ENCODE measurements at regions not wholly inside any gene's neighbourhood (a gene's known extent, or its start where the extent isn't known, plus 50 kb on each side); places are given as distances from the start of the nearest gene placed in this dataset.

DNA sequence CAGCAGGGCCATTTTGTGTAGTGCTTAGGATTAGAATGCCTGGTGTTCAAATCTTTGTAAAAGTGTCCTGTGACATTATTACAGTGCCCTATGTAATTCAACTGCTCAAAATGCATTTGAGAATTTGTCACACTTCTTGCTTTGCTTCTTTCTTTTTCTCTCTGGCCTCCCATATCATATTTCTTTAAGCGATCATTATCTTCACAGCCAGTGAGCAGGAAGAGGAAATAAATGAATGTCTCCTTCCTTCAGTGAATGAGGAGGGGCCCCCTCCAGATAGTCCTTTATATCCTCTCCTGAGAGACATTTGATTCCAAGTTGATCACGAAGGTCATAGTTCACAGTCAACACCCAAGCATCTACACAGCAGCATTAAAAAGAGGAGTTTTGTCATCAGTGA is 425.1 kb upstream of the NPVF start:
- no peaks in the 10 kb centered on the region for H3K36me3 ChIP-seq (ENCODE audit: insufficient read depth, low read length)
- no peak overlapping the region for H3K27ac ChIP-seq (ENCODE audit: low read length)
- H3K4me2 ChIP-seq (ENCODE audit: low read length), result no peak overlapping the region
- no peaks in the 10 kb centered on the region for H3K79me2 ChIP-seq (replicated peaks; ENCODE audit: insufficient read depth, low read length)
- H3K9me2 ChIP-seq (ENCODE audit: insufficient read depth, low read length), result no peaks in the 10 kb centered on the region
- TF ChIP-seq TAF1 (IDR thresholded peaks at IDR 0.05; ENCODE audit: low read depth) (no peak), REST (IDR thresholded peaks at IDR 0.05; ENCODE audit: borderline replicate concordance) (no peak), EZH2 (IDR thresholded peaks at IDR 0.05; ENCODE audit: borderline replicate concordance, insufficient read depth, low read length, poor library complexity, severe bottlenecking) (no peak), MXI1 (conservative IDR thresholded peaks at IDR 0.05; ENCODE audit: poor library complexity, severe bottlenecking) (no peak), RAD21 (conservative IDR thresholded peaks at IDR 0.05) (no peak), EP300 (conservative IDR thresholded peaks at IDR 0.05; ENCODE audit: poor library complexity, severe bottlenecking) (no peak), SMC3 (conservative IDR thresholded peaks at IDR 0.05; ENCODE audit: poor library complexity) (no peak), POLR2AphosphoS5 (IDR thresholded peaks at IDR 0.05) (no peak)
- TF ChIP-seq, protein P1, sequence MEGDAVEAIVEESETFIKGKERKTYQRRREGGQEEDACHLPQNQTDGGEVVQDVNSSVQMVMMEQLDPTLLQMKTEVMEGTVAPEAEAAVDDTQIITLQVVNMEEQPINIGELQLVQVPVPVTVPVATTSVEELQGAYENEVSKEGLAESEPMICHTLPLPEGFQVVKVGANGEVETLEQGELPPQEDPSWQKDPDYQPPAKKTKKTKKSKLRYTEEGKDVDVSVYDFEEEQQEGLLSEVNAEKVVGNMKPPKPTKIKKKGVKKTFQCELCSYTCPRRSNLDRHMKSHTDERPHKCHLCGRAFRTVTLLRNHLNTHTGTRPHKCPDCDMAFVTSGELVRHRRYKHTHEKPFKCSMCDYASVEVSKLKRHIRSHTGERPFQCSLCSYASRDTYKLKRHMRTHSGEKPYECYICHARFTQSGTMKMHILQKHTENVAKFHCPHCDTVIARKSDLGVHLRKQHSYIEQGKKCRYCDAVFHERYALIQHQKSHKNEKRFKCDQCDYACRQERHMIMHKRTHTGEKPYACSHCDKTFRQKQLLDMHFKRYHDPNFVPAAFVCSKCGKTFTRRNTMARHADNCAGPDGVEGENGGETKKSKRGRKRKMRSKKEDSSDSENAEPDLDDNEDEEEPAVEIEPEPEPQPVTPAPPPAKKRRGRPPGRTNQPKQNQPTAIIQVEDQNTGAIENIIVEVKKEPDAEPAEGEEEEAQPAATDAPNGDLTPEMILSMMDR (IDR thresholded peaks at IDR 0.05; ENCODE audit: poor library complexity, severe bottlenecking), result no peak
- H3K9me3 ChIP-seq (ENCODE audit: low read length), result no peaks in the 10 kb centered on the region
- H3K4me3 ChIP-seq (ENCODE audit: low read length), result no peak overlapping the region
- no peaks in the 10 kb centered on the region for H3F3A ChIP-seq (ENCODE audit: insufficient read depth, low read length, poor library complexity, severe bottlenecking)
- H3K9ac ChIP-seq (ENCODE audit: low read length), result no peak overlapping the region
- no peaks in the 10 kb centered on the region for H4K20me1 ChIP-seq (ENCODE audit: insufficient read depth)
- no peaks in the 10 kb centered on the region for H3K27me3 ChIP-seq (ENCODE audit: insufficient read depth, low read depth, low read length)
- H2AFZ ChIP-seq (ENCODE audit: low read depth, low read length), result no peak overlapping the region

GRCh38 chr7:25656071-25656470 is 427.8 kb upstream of the NPVF start:
- Histone ChIP-seq H3K4me3 (ENCODE audit: low read length) (no peak overlapping the region), H2AFZ (ENCODE audit: low read depth, low read length) (no peak overlapping the region)
- TF ChIP-seq REST (IDR thresholded peaks at IDR 0.05; ENCODE audit: borderline replicate concordance), result no peak
- TF ChIP-seq, protein P1 (IDR thresholded peaks at IDR 0.05; ENCODE audit: poor library complexity, severe bottlenecking), result no peak
- TF ChIP-seq EZH2 (IDR thresholded peaks at IDR 0.05; ENCODE audit: borderline replicate concordance, insufficient read depth, low read length, poor library complexity, severe bottlenecking), result no peak
- TF ChIP-seq TAF1 (IDR thresholded peaks at IDR 0.05; ENCODE audit: low read depth), result no peak
- TF ChIP-seq EP300 (conservative IDR thresholded peaks at IDR 0.05; ENCODE audit: poor library complexity, severe bottlenecking), result no peak
- no peak for TF ChIP-seq RAD21 (conservative IDR thresholded peaks at IDR 0.05)
- no peak for TF ChIP-seq MXI1 (conservative IDR thresholded peaks at IDR 0.05; ENCODE audit: poor library complexity, severe bottlenecking)
- no peak for TF ChIP-seq POLR2AphosphoS5 (IDR thresholded peaks at IDR 0.05)
- no peak for TF ChIP-seq SMC3 (conservative IDR thresholded peaks at IDR 0.05; ENCODE audit: poor library complexity)

More at GRCh38 chr7:25656071-25656470, 427.8 kb upstream of the NPVF start:
- H3K27ac ChIP-seq (ENCODE audit: low read length), result no peak overlapping the region
- no peaks in the 10 kb centered on the region for H3K79me2 ChIP-seq (replicated peaks; ENCODE audit: insufficient read depth, low read length)
- no peak overlapping the region for H3K4me2 ChIP-seq (ENCODE audit: low read length)
- no peaks in the 10 kb centered on the region for H3K27me3 ChIP-seq (ENCODE audit: insufficient read depth, low read depth, low read length)
- H3K9me3 ChIP-seq (ENCODE audit: low read length), result no peaks in the 10 kb centered on the region
- no peaks in the 10 kb centered on the region for H3K36me3 ChIP-seq (ENCODE audit: insufficient read depth, low read length)
- no peaks in the 10 kb centered on the region for H4K20me1 ChIP-seq (ENCODE audit: insufficient read depth)
- no peak overlapping the region for H3K9ac ChIP-seq (ENCODE audit: low read length)
- H3K9me2 ChIP-seq (ENCODE audit: insufficient read depth, low read length), result no peaks in the 10 kb centered on the region
- H3F3A ChIP-seq (ENCODE audit: insufficient read depth, low read length, poor library complexity, severe bottlenecking), result no peaks in the 10 kb centered on the region

Data from neural cell (in vitro differentiated cells).